ENCODE measurements at regions not wholly inside any gene's neighbourhood (a gene's known extent, or its start where the extent isn't known, plus 50 kb on each side); places are given as distances from the start of the nearest gene placed in this dataset.

DNA sequence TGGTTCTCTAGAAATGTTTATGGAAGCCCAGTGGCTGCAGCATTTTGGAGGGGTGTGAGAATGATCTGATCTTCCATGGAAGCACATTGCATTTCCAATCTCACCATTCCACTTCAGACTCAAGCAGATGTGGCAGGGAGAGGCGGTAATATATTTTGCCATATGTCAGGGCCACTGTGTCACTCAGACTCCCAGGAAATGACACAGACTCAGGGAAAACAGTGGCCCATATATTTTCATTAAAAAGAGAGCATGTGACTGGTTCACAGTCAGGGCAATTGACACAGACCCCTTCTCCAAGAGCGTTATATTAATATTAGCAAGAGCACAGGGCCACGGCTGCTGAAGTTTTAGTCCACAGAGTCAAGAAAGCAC, 149.3 kb upstream of the NRP1 start:
- H3K36me3 ChIP-seq (replicated peaks in 1 of 2; ENCODE audit: control insufficient read depth in 1 of 2, insufficient read depth in 2 of 2, low read length in 2 of 2), result no peaks in the 10 kb centered on the region
- no peak for TF ChIP-seq CTCF (IDR thresholded peaks at IDR 0.05)
- H2AFZ ChIP-seq (ENCODE audit: insufficient read depth, low read depth, low read length, poor library complexity, severe bottlenecking), result no peak overlapping the region
- intact Hi-C loops (cut with micrococcal nuclease), result no loop called here
- H3K9me3 Mint-ChIP-seq, result peaks cover 4 to 18% (median 10%) of the 10 kb centered on the region in 7 donors
- no peak overlapping the region for H3K4me2 ChIP-seq (replicated peaks; ENCODE audit: extremely low read depth, low read length, poor library complexity, severe bottlenecking)
- no peaks in the 10 kb centered on the region for H3K27me3 ChIP-seq (ENCODE audit: control insufficient read depth in 2 of 2, insufficient read depth in 2 of 2, low read length in 2 of 2)
- peaks cover 0 to 2% of the 10 kb centered on the region in 2 donors for H3K9me3 ChIP-seq (replicated peaks in 1 of 2; ENCODE audit: control insufficient read depth in 1 of 2, insufficient read depth in 1 of 2, low read length in 2 of 2)
- H4K20me1 ChIP-seq (ENCODE audit: insufficient read depth, low read length), result no peaks in the 10 kb centered on the region
- no peak overlapping the region for H3K4me3 Mint-ChIP-seq
- 100% methylated on average over 2 of the region's 3 CpGs for WGBS (ENCODE audit: insufficient coverage)
- no peak overlapping the region for H3K9ac ChIP-seq (ENCODE audit: insufficient read depth, low read length, poor library complexity, severe bottlenecking)
- no peak overlapping the region for H3K4me3 ChIP-seq (replicated peaks in 1 of 3; ENCODE audit: low read depth in 2 of 3, low read length in 3 of 3)
- H3K4me1 ChIP-seq (ENCODE audit: control insufficient read depth in 1 of 2, insufficient read depth in 2 of 2, low read length in 2 of 2), result no peaks in the 10 kb centered on the region
- no peaks in the 10 kb centered on the region for H3K79me2 ChIP-seq (ENCODE audit: insufficient read depth, low read length)
- H3K27me3 Mint-ChIP-seq (ENCODE audit: low read depth in 3 of 3), result peaks cover 0 to 6% (median 3%) of the 10 kb centered on the region in 3 donors
- H3K36me3 Mint-ChIP-seq, result no peaks in the 10 kb centered on the region
- no peak overlapping the region for H3K27ac ChIP-seq (ENCODE audit: low read depth in 1 of 2, low read length in 2 of 2)
- peaks cover 4% of the 10 kb centered on the region for H3K4me1 Mint-ChIP-seq
- DNase-seq, result no peak
- H3K27ac Mint-ChIP-seq, result no peak overlapping the region

DNA sequence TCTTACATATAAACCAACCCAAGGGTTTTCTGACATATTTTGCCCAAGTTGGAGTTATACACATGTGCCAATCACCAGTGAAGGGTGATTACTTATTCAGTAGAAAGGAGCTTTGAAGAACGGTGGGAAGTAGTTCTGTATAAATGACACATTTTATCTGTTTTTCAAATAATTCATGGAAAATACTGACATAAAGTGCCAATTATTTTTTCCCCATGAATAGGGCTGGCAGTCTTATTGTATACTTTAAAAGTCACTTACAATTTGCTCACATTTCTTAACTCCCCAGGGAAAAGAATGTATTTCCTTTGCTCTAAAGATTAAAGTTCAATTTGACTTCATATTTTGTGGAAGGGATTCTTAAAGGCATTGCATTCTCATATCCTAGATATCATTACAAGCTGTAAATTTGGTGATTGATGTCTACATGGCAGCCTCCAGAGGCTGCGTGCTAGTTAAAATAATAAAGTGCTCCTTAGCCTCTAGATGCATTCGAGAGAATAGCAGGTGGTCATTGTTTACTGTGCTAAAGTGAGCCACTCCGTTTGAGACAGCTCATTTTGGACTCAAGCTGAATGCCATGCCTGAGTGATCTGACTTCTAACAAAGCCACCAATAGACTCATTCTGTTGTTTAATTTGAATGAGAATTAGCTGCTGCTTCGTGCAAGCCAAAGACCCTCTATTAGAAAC, 148.8 kb upstream of the NRP1 start:
- WGBS (ENCODE audit: insufficient coverage), result 70% methylated on average over 2 of the region's 5 CpGs
- H3K27ac Mint-ChIP-seq, result no peak overlapping the region
- Histone ChIP-seq H3K79me2 (ENCODE audit: insufficient read depth, low read length) (no peaks in the 10 kb centered on the region), H3K9me3 (replicated peaks in 1 of 2; ENCODE audit: control insufficient read depth in 1 of 2, insufficient read depth in 1 of 2, low read length in 2 of 2) (peaks cover 0 to 2% of the 10 kb centered on the region in 2 donors), H2AFZ (ENCODE audit: insufficient read depth, low read depth, low read length, poor library complexity, severe bottlenecking) (no peak overlapping the region), H3K4me3 (replicated peaks in 1 of 3; ENCODE audit: low read depth in 2 of 3, low read length in 3 of 3) (no peak overlapping the region), H4K20me1 (ENCODE audit: insufficient read depth, low read length) (no peaks in the 10 kb centered on the region), H3K27ac (ENCODE audit: low read depth in 1 of 2, low read length in 2 of 2) (no peak overlapping the region), H3K27me3 (ENCODE audit: control insufficient read depth in 2 of 2, insufficient read depth in 2 of 2, low read length in 2 of 2) (no peaks in the 10 kb centered on the region), H3K4me2 (replicated peaks; ENCODE audit: extremely low read depth, low read length, poor library complexity, severe bottlenecking) (no peak overlapping the region), H3K36me3 (replicated peaks in 1 of 2; ENCODE audit: control insufficient read depth in 1 of 2, insufficient read depth in 2 of 2, low read length in 2 of 2) (no peaks in the 10 kb centered on the region), H3K9ac (ENCODE audit: insufficient read depth, low read length, poor library complexity, severe bottlenecking) (no peak overlapping the region), H3K4me1 (ENCODE audit: control insufficient read depth in 1 of 2, insufficient read depth in 2 of 2, low read length in 2 of 2) (no peaks in the 10 kb centered on the region)
- peaks cover 4% of the 10 kb centered on the region for H3K4me1 Mint-ChIP-seq
- H3K36me3 Mint-ChIP-seq, result no peaks in the 10 kb centered on the region
- DNase-seq, result no peak
- TF ChIP-seq CTCF (IDR thresholded peaks at IDR 0.05), result no peak
- H3K27me3 Mint-ChIP-seq (ENCODE audit: low read depth in 3 of 3), result peaks cover 0 to 7% (median 3%) of the 10 kb centered on the region in 3 donors
- intact Hi-C loops (cut with micrococcal nuclease), result no loop called here
- H3K4me3 Mint-ChIP-seq, result no peak overlapping the region
- H3K9me3 Mint-ChIP-seq, result peaks cover 4 to 18% (median 10%) of the 10 kb centered on the region in 7 donors

Measured in CD14-positive monocyte (primary cell).